Calu3 (cell line): ENCODE measurements at regions not wholly inside any gene's neighbourhood (a gene's known extent, or its start where the extent isn't known, plus 50 kb on each side); places are given as distances from the start of the nearest gene placed in this dataset.
"Not testable (repeated sequence)": the region's sequence is repeated elsewhere in the genome, so short reads cannot be mapped to it uniquely, and the experiment has no call there.

Experiments
- BruUV-seq: library from RNA; stranded (reverse); fragments of 400-500 nt; replicated peaks from 2 replicates; lab custom pipeline; 2021; lab: Mats Ljungman, UMichigan
- CTCF ChIA-PET: fragments of 300-600 bp; sonication (Branson Sonifier 250); formaldehyde crosslinking; loops from one replicate; lab custom pipeline; 2022; ENCODE audit warnings: antibody characterized with exemption; lab: Charles Lee
- DNase-seq: peaks from one replicate; pipeline ENCODE4 v3.0.0; 2022
- H3K27ac Mint-ChIP-seq: one replicate; pipeline ENCODE4 v1.8.0; 2022; ENCODE audit warnings: mixed read lengths; ENCODE audit not compliant: unreplicated experiment
- H3K27me3 Mint-ChIP-seq: one replicate; pipeline ENCODE4 v1.8.0; 2022; ENCODE audit warnings: mixed read lengths; ENCODE audit not compliant: unreplicated experiment
- H3K36me3 Mint-ChIP-seq: one replicate; pipeline ENCODE4 v1.8.0; 2022; ENCODE audit warnings: mild to moderate bottlenecking, moderate library complexity, mixed read lengths; ENCODE audit not compliant: insufficient read depth, unreplicated experiment
- H3K4me1 Mint-ChIP-seq: one replicate; pipeline ENCODE4 v1.8.0; 2022; ENCODE audit warnings: mild to moderate bottlenecking, low read depth, mixed read lengths; ENCODE audit not compliant: unreplicated experiment
- H3K4me3 Mint-ChIP-seq: one replicate; pipeline ENCODE4 v1.8.0; 2022; ENCODE audit warnings: mild to moderate bottlenecking, low read depth, moderate library complexity, mixed read lengths; ENCODE audit not compliant: unreplicated experiment
- H3K9me3 Mint-ChIP-seq: one replicate; pipeline ENCODE4 v1.8.0; 2022; ENCODE audit warnings: low read depth, mixed read lengths; ENCODE audit not compliant: unreplicated experiment
- intact Hi-C: fragments of 100-400 bp; cut with micrococcal nuclease; formaldehyde crosslinking; loops from one replicate; pipeline ENCODE4 v1.10.0; 2022; ENCODE audit not compliant: unreplicated experiment
- TF ChIP-seq, protein P1 (sequence below): fragments of 200-600 bp; IDR thresholded peaks from one replicate; pipeline ENCODE4 v1.8.0; 2022; ENCODE audit warnings: antibody characterized with exemption; ENCODE audit not compliant: unreplicated experiment

DNA sequence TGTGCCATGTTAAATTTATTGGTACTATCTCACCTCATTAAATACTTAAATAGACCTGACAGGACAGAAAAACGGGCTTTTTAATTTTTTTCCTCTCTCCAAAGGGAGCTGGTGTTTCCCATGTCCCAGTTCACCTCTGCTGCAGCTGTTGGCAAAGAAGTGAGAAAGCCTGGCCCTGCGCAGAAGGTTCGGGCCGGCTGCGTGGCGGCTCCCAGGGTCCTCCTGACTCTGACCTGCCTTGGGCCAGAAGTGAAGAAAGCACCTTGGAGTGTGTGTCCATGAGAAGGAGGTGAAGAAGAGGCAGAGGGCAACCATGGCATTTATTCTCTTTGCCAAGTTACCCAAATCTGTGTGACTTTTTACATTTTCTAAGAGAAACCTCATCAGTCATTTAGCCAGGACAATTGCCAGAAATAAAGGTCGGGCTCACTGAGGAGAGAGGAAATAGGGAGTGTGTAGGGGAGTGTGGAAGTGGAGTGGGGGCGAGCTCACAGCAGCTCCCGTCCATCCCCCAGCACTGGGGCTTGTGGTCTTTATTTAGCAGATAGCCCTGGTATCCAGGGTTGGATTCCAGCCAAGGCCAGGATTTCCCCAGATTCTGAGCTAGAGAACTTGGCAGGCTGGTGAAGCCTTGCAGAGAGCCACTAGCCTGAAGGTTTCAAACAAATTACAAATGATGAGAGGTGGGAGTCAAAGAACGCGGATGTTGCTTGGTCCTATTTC lies 102.4 kb upstream of the CADM1 start:
- CTCF ChIA-PET: no interaction called here
- Mint-ChIP-seq H3K27ac (no peak overlapping the region), H3K27me3 (no peaks in the 10 kb centered on the region), H3K36me3 (no peaks in the 10 kb centered on the region), H3K9me3 (peaks cover 4% of the 10 kb centered on the region), H3K4me1 (no peaks in the 10 kb centered on the region), H3K4me3 (no peak overlapping the region)
- TF ChIP-seq, protein P1, sequence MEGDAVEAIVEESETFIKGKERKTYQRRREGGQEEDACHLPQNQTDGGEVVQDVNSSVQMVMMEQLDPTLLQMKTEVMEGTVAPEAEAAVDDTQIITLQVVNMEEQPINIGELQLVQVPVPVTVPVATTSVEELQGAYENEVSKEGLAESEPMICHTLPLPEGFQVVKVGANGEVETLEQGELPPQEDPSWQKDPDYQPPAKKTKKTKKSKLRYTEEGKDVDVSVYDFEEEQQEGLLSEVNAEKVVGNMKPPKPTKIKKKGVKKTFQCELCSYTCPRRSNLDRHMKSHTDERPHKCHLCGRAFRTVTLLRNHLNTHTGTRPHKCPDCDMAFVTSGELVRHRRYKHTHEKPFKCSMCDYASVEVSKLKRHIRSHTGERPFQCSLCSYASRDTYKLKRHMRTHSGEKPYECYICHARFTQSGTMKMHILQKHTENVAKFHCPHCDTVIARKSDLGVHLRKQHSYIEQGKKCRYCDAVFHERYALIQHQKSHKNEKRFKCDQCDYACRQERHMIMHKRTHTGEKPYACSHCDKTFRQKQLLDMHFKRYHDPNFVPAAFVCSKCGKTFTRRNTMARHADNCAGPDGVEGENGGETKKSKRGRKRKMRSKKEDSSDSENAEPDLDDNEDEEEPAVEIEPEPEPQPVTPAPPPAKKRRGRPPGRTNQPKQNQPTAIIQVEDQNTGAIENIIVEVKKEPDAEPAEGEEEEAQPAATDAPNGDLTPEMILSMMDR: no peak
- no peak for DNase-seq
- intact Hi-C loops: no loop called here
- no TSS peak for BruUV-seq

DNA sequence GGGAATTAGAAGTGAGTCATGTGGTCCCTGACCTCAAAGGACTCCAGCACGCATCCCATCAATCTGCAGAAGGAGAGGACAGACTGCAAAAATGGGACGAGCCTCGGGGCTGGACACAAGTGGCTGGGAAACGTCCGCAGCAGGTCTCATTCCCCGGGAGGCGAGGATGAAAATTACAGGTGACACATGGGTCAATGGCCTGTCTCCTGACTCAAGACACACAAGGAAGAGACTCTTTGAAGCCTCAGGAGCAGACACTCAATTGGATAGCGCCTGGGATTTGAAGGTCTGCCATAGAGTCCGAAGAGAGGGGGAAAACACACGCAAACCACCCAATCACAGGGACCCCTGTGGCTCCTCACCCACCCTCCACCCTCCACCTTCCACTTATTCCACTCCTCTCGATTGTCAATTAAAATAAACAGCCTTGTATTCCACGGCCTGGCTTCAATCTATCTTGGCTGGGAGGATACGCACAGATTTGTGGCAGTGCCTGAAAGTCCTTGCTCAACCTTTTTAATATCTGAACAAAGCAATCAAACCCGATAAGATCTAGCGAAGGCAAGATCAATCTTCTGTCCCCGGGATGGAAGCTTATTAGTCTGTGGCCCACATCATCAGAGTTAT lies 101.8 kb upstream of the CADM1 start:
- BruUV-seq: no TSS peak
- no peaks in the 10 kb centered on the region for H3K36me3 Mint-ChIP-seq
- intact Hi-C loops: no loop called here

DNA sequence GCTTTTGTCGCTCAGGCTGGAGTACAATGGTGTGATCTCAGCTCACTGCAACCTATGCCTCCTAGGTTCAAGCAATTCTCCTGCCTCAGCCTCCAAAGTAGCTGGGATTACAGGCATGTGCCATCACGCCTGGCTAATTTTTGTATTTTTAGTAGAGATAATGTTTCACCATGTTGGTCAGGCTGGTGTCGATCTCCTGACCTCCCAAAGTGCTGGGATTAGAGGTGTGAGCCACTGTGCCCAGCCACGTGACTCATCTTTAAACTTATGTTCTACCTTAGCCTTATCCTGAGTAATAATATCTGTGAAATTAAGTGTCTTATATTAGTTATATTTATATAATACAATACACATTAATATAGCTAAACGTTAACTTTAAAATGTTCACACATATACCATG lies 101.2 kb upstream of the CADM1 start:
- BruUV-seq, intact Hi-C loops, DNase-seq, H3K9me3 Mint-ChIP-seq, CTCF ChIA-PET, H3K36me3 Mint-ChIP-seq, H3K27me3 Mint-ChIP-seq, H3K4me3 Mint-ChIP-seq, H3K27ac Mint-ChIP-seq, H3K4me1 Mint-ChIP-seq: not testable (repeated sequence)

More for the DNA sequence above, 101.8 kb upstream of the CADM1 start:
- no peaks in the 10 kb centered on the region for H3K4me1 Mint-ChIP-seq
- peaks cover 4% of the 10 kb centered on the region for H3K9me3 Mint-ChIP-seq
- H3K4me3 Mint-ChIP-seq: no peak overlapping the region
- H3K27ac Mint-ChIP-seq: no peak overlapping the region
- CTCF ChIA-PET: no interaction called here
- TF ChIP-seq, protein P1: no peak
- no peaks in the 10 kb centered on the region for H3K27me3 Mint-ChIP-seq
- DNase-seq: no peak

DNA sequence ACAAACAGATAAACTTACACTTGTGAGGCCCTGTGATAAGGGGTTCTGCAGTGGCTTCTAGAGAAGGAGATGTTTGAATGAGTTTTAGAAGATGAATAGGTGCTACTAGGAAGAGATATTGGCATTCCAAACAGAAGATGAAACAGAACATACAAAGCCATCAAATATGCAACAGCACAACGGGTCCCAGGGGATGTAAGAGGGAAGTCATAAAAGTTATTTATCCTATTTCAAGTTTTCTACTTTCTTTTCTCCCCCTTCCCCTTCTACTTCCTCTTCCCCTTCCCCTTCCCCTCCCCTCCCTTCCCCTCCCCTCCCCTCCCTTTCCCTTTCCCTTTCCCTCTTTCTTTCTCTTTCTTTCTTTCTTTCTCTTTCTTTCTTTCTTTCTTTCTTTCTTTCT lies 94.9 kb upstream of the CADM1 start:
- no peaks in the 10 kb centered on the region for H3K27me3 Mint-ChIP-seq
- H3K36me3 Mint-ChIP-seq: no peaks in the 10 kb centered on the region
- no peak overlapping the region for H3K4me3 Mint-ChIP-seq
- CTCF ChIA-PET: no interaction called here
- no peak overlapping the region for H3K27ac Mint-ChIP-seq
- no TSS peak for BruUV-seq
- no peak for DNase-seq
- H3K9me3 Mint-ChIP-seq: peaks cover 12% of the 10 kb centered on the region
- no peaks in the 10 kb centered on the region for H3K4me1 Mint-ChIP-seq
- TF ChIP-seq, protein P1: no peak
- intact Hi-C loops: no loop called here
